Left renal pelvis (tissue), 4 donors: ENCODE measurements at regions not wholly inside any gene's neighbourhood (a gene's known extent, or its start where the extent isn't known, plus 50 kb on each side); places are given as distances from the start of the nearest gene placed in this dataset.

Experiments
- DNase-seq, 4 donors: peaks; one replicate each; pipeline ENCODE4 v3.0.0-alpha.2; 2013; ENCODE audit warnings: low read depth in 4 of 4, low spot score in 3 of 4

DNA sequence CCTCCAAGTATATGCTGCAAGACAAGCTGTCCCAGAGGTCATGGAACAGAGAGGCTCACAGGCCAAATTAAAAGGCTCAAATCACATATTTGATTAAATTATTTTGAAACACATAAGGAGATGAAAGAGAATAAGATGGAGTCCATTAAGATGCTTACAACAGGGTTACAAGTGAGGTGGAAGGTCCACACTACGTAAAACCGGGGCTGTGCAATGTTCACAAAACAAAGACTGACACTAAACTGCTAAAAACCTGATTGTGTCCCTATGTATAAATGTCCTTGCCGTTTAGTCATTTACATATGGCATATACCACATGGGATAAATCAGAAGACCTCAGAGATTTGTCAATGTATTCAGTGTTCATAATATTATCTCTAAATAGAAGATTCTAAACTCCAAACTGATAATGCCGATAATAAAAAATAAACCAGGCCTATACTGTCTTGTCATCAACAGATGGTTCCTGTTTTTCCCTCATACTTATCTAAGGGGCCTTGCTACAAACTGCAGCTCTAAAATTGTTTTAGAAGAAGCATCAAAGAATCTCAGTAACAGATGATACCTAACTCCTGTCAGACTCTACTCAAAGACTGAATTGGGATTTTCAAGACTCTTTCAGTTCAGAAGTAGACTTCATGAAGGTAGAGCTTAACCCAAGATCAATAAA is 51.8 kb upstream of the RIPOR2 start:
- DNase-seq = no peak

DNA sequence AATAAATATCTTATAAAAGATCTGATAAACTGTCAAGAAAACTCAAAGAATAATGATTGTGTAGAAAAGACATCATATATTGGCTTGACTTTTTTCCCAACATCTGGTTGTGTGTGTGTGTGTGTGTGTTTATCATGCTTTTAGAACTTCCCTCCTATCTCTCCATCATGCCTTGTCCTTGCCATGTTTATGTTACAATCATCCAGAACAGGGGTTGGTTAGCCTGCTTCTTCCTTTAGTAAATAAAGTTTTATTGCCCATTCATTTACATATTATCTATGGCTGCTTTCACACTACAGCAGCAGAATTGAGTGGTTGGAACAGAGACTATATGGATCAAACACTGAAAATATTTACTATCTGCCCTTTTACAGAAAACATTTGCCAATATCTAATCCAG is 52.8 kb upstream of the RIPOR2 start:
- DNase-seq = no peak

DNA sequence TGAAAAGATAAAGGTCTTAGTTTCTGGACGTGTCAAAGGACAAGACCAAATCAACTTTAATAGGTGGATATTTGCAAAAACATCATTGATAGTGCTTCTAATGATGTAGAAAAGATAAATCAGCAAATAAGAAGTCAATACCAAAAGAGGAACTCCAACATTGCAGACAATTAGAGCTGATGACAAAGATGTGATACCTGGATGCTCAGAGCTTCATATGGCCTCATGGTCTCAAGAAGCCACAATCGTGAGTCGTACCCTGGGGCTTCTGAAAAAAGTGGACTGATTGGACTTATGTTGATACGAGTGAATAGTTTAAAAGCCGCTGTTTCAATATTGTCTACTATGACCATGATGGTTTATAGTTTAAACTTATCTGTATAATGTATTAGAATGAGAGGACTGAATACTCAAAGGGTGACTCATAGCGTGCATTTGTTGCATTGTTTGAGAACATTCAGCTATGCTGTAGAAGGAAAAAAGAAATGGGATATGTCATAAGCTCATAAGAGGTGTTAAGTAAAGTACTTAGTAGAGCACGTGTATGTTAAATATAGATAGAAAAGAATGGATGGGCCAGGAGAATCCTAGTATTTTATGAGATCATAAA is 54.6 kb upstream of the RIPOR2 start:
- no peak for DNase-seq

DNA sequence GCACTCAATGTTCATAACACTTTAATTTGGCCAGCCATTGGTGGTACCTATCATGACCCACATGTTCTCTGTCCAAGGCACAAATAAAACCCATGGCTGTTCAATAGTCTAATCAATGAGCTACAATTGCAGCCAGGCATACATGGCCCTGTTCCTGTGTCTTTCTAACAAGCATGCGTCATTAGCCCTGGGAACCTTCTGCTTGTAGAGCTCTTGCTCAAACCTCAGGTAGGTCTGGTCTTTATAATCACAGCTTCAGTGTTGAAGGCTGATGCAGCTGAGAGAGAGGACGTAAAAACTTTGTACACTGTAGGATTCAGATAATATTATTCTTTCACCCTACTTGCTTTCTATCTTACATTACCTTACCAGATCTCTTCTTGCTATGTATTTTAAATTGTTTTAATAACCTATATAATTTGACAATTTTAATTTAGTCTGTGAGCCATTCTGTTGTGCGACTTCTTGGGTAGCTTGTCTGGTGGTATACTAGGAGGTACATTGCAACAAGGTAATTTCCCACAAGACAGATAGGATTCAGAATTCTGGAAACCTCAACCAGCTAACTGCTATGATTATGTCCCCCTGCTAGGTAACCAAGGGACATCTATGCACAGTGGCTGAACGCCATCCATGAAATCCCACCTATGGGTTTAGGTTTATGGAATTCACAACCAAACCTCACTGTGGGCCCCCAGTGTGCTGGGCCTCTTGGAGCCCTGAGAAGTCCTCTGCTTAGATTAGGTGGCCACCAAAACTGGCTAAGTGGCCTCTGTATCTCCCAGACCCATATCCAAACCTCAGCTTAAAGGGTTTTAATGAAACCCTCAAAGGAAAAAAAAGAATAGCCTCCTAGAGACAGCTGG is 55.4 kb upstream of the RIPOR2 start:
- no peak for DNase-seq

DNA sequence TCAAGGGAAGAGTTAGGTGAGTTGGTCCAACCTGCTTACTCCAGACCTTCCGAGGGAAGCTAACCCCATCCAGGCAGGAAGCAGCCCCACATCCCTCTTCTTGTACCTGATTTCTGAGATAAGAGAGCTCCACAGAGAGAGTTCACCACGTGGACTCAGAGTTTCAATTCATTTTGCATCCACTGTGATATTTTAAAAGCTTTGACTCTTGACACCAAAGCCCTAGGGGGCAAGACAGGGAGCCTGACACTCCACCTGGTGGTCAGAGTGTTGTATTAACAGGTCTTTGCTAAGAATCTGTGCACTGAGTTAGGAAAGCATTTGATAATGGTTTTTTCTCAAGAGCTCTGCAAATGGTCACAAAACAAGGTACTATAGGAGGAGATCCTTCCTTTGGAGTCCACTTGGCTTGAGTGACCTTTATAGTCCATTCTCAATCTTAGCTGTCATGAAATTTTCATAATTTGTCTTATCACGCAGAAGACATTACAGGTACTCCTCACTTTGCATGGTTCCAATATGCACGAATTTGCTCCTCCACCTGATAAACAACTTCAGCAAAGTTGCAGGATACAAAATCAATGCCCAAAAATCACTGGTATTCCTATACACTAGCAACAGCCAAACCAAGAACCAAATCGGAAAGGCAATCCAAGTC is 56.2 kb upstream of the RIPOR2 start:
- peak in 1 of 4 donors; percentile 7 for DNase-seq

DNA sequence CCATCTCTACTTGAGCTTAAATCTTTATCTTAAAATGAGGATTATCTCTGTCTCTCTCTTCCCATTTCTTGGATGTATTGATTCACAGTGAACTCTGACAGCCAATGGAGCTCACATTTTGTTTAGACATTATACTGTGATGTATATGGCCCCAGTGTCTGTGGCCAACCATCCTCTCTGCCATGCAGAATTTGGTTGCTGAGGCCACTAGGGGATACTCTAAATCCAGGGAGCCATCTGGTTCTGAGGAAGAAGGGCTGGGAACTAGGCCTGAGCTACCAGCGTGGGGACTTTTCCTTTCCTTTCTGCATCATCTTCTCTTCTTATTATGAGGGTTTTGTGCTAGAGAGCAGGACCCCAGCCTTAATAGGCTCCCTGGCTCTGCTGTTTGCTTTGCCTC is 59.1 kb upstream of the RIPOR2 start:
- DNase-seq = no peak

DNA sequence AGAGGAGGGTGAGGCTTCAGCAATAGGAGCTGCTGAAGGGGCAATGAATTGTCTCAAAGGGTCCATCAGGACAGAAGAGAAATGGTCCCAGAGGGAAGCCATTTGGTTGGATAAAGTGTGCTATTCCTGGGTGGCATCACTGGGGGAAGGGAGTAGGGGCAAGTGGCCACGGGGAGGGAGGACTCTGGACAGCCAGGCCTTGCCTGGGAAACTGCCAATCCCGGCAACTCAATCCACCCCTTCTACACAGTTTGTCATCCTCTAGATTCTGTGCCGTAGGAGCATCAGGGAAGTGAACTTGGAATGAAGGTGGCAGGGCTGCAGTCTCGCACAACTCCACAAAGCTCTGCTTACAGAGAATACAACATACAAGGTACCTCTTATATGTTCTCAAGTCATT is 59.5 kb upstream of the RIPOR2 start:
- no peak for DNase-seq

DNA sequence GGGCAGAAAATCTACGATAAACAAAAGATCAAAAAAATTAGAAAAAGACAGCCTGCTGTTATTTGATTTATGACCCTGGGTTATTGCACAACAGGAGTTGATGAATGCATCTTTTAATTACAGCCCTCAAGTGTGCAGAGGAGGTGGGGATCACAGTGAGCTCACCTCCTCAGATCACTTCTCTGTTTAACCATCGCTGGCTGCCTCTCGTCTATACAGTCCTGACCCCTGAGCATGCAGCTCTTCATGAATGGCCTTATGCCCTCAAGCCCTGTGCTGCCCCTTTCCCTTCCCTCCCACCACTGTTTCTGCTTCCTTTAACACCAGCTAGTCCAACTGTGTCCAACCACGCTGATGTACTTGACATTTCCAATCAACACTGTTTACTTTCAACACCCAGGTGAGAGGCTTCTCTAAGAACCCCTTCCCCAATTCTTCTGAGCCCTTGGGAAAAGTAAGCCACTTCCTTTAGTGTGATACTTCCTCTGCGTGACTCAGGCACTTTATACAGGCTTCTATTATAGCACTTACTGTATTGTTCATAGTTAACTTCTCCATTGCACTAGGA is 60.6 kb upstream of the RIPOR2 start:
- no peak for DNase-seq

DNA sequence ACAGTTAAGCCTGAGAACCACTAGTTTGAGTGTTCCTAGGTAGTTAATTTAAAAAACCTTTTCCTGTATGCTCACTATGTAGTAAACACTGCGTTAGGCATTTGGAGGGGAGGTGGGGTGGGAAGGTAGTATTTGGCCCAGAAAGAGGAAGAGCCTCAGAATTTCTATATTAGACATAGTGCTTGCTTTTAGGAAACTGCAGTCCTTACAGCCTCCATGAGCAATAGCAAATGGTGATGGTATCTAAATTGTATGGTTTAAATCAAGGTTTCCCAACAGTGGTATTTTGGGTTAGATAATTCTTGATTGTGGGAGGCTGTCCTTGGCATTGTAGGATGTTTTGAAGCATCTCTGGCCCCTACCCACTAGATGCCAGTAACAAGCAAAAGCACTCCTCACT is 61.5 kb upstream of the RIPOR2 start:
- DNase-seq = no peak

DNA sequence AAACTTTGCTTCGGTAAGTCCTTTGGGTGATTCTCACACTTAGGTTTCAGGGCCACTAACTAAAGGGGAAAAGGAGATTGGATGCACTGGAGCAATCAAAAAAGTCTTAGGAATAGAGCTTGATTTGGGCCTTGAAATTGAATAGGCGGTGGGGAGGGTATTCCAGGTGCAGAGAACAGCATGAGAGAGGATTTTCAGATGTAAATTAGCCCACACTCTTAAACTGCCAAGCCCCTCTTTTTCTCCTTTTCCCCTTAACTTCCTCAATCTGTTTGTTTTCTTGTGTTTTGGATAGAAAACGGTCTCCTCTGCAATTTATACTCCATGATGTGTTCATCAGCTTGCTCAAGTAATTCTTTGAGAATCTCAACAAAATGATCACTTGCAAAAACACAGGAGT is 62.1 kb upstream of the RIPOR2 start:
- no peak for DNase-seq

DNA sequence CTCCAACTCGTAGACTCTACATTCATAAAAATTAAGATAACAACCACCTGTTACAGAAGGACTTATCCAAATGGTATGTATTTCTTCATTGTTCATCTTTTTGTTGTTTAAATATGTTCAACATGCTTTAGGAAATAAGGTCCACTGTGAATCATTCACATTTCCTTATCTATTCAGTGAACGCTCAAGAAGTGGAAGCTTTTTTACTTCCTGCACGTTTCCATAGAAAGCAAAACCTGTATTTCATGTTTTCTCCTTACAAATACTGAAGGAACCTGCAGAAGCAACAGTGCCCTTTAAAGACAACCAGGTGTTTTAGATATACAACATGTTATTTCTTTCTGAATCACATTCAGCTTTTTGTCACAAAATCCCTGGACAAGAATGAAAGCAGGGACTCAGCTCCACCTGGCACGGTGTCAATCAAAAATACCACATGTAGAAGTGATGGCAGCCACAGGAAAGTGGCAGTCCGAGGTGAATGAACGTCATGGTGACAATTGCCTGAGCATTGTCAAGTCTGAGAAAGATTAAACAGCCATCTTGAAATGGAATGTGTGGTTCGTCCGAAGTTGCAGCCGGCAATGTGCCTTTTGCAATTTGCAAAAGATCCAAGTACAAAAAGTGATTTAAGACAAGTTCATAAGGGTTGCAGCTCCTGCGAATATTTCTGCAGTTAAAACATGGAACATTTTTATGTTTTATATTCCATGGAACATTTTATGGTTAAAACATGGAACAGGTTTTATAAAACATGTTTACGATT is 66.7 kb upstream of the RIPOR2 start:
- DNase-seq = no peak

DNA sequence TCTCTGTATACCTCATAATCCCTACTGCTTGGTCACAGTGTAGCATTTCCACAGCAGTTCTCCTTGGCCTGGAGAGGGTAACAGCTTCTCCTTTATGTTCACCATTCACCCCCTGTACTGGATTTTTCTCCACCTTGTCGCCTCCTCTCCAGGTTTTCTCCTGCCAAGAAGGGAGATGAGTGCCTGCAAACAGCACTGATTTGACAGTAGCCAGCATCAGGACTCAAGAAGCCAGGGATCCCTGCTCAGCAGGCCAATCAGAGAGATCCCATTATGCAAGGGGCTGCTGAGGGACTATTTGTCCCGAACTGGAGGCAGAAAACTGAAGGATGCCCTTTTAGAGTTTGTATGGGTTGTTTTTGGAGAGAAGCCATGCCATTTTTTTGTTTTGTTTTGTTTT is 68.6 kb upstream of the RIPOR2 start:
- DNase-seq = no peak

DNA sequence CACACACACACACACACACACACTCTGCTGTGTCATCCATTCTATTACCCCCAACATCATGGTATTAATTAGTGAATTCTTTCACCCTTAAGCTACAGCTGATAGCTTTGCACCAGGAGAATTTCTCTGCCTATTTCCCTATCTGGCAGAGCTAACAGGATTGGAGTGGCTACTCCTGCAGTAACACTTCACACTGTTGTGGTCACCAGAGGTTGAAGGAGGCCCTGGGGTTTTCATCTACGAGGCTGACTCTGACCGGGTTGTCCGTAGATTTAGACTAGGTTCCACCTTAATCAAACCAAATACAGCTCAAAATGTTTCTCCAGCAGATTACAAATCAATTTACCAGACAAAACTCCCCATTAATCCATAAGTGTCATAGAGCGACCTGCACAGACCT is 69.2 kb upstream of the RIPOR2 start:
- DNase-seq = no peak

DNA sequence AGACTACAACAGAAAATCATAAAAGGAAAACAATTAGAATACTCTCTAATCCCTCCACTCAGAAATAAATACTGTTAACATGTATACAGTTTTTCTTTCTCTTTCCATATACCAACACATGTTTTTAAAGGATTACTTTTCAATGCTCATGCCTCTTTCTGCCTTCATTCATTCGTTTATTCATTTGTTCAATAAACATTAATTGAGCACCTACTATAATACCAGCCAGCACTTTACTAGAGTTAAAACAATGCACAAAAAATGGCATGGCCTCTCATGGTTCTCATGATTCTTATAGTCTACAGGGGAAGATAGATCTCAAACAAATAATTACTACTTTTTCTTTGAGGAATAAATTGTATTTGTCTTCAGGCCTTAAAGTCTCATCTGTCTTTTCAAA is 70.3 kb upstream of the RIPOR2 start:
- DNase-seq = no peak

DNA sequence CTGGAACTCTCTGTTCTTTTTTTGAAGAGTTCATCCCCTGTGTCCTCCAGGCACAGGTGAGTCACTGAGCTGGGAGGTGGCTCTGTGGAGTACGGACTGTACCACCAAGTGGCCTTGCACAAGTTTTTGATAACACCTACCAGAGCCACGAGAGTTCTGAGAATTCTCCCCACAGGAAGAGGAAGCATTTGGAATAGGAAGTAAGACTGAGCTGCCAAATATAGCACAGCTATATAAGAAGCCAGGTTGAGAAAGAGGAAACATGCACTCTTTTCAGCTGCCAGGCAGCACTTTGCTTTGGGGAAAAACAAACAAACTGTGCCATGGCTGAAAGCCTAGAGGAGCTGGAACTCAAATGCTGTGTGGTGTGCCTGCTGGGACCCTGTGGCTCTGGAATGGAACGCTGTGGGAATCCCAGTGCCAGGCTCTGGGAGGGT is 70.8 kb upstream of the RIPOR2 start:
- DNase-seq = no peak

DNA sequence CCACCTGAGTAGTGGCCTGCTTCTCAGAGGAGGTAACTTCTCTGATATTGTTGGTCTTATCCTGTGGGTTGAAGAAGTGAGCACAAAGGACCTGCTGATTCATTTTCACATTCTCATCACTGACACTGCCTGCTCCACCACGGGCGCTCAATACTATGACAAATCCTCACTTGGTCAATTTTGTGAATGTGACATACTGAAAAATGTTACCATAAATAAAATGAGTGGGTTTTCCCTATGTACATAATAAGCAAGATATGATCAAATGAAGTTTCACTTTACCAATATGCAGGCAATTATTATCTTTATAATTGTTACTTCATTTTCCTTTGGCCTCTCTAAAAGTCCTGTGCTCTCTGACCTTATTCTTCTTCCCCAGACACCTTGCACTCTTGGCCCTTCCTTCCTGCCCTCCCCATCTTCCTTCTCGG is 71.5 kb upstream of the RIPOR2 start:
- no peak for DNase-seq

DNA sequence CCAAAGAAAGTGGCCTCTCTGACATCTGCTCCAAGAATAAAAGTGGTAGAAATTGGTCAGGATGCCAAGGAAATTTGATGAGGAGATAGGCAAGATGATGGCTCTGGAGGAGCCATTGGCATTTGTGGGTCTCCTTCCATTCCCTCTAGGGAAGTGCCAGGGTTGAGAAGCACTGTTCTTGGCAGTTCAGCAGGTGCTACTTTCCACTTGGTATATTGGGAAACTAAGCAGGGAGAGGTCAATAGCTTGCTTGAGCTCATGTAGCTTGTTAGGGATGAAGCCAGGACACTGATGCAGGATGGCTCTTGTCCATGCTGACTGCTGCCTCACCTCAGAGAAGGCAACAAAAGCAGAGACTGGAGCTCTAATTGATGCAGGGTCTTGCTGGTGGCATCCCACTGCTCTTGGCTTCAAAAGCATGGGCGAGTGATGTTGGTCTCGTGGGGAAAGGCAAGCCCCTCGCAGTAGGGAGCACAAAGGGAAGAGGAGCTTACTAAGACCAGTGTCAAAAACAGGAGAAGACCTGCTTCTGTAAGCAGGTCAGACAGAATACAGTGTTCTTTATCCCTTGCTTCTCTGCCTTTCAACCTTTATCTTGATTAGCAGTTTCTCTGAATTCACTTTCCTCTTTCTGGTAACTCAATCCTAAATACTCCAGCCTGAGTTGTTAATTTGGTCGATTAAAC is 73.1 kb upstream of the RIPOR2 start:
- DNase-seq = no peak

DNA sequence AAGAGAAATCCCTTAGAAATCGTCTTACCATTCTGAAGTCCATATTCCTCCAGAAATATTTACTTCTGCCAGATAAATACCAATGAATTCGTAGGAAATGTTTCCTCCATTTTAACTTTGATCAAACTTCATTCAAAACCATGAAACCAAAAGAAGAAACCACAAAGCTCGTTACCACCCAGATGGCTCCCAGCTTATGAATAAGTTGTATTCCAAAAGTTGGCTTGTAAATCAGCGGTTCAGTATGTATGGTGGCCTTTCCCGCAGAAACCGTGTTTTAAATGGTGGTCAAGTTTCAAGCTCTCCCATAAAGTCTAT is 73.6 kb upstream of the RIPOR2 start:
- DNase-seq = no peak

DNA sequence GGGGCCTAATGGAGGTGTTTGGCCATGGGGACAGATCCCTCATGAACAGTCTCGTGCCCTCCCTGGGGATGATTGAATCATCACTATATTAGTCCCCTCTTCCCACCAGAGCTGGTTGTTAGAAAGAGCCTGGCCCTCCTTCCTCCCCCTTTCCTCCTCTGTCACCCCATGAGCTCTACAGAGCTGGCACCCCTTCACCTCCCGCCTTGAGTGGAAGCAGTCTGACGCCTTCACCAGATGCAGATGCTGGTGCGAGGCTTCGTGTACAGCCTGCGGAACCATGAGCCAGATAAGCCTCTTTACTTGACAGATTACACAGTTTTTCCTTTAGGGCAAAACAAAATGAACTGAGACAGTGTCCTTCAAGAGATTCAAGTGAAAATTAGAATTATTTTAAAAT is 74.4 kb upstream of the RIPOR2 start:
- DNase-seq = no peak
